ENCODE measurements at regions not wholly inside any gene's neighbourhood (a gene's known extent, or its start where the extent isn't known, plus 50 kb on each side); places are given as distances from the start of the nearest gene placed in this dataset.

GRCh38 chr15:35603856-35604255 is 57.9 kb upstream of the DPH6 start:
- intact Hi-C loops (cut with micrococcal nuclease) (no loop called here), dilution Hi-C loops (cut with HindIII; ENCODE audit: low sequenced_read_pairs, unreplicated experiment) (no loop called here), in situ Hi-C loops (cut with MboI; ENCODE audit: low sequenced_read_pairs) (no loop called here)
- H3K4me3 ChIP-seq (ENCODE audit: insufficient read depth, low read depth, low read length), result no peak overlapping the region
- H2AFZ ChIP-seq (replicated peaks; ENCODE audit: low read length, poor library complexity), result no peak overlapping the region
- POLR2A ChIA-PET (ENCODE audit: unreplicated experiment), result no interaction called here
- H3K9me1 ChIP-seq (ENCODE audit: insufficient read depth, low read length), result no peaks in the 10 kb centered on the region
- H2BK120ac ChIP-seq (ENCODE audit: low read depth, low read length), result no peak overlapping the region
- CTCF ChIA-PET, result interaction anchor here (0.6 to 0.9 kb wide), 2 partner anchors 19 to 69 kb away, joined by 3 read pairs; no protein-coding TSS in a partner anchor
- H3K56ac ChIP-seq (ENCODE audit: extremely low read depth, insufficient read depth, low read length), result no peak overlapping the region
- DNase-seq (no peak), ATAC-seq (ENCODE audit: low read depth) (no peak)
- H3K4me1 ChIP-seq (ENCODE audit: control insufficient read depth, insufficient read depth, low read length), result no peaks in the 10 kb centered on the region; the same call in 1 of the 2 replicates
- no peak overlapping the region for H2AK5ac ChIP-seq (ENCODE audit: low read depth, low read length)
- no peak overlapping the region for H4K8ac ChIP-seq (ENCODE audit: low read depth in 2 of 2, low read length in 2 of 2)
- H3K9me3 ChIP-seq (ENCODE audit: control insufficient read depth, insufficient read depth, low read length), result no peaks in the 10 kb centered on the region
- no peak overlapping the region for H3K14ac ChIP-seq (replicated peaks; ENCODE audit: low read depth, low read length)
- H4K5ac ChIP-seq (ENCODE audit: low read depth, low read length), result no peak overlapping the region
- H3K9ac ChIP-seq (ENCODE audit: low read depth, low read length), result no peak overlapping the region
- H4K91ac ChIP-seq (ENCODE audit: insufficient read depth, low read depth, low read length), result no peak overlapping the region
- H3K36me3 ChIP-seq (ENCODE audit: control insufficient read depth, insufficient read depth, low read length), result no peaks in the 10 kb centered on the region
- no peak overlapping the region for H2AK9ac ChIP-seq (replicated peaks; ENCODE audit: low read depth, low read length, poor library complexity)
- H3K4ac ChIP-seq (ENCODE audit: low read depth, low read length), result no peak overlapping the region
- no peaks in the 10 kb centered on the region for H4K20me1 ChIP-seq (ENCODE audit: insufficient read depth, low read length)
- no peaks in the 10 kb centered on the region for H3K27me3 ChIP-seq (ENCODE audit: control insufficient read depth, insufficient read depth, low read length)
- H2BK20ac ChIP-seq (ENCODE audit: low read depth, low read length), result no peak overlapping the region
- no peaks in the 10 kb centered on the region for H3K79me1 ChIP-seq (ENCODE audit: low read depth in 1 of 2, low read length in 2 of 2)
- no peak overlapping the region for H2BK15ac ChIP-seq (ENCODE audit: low read depth, low read length)
- no peak overlapping the region; the same call in 1 of the 2 replicates for H3K18ac ChIP-seq (ENCODE audit: low read depth, low read length)
- TF ChIP-seq BHLHE40 (IDR thresholded peaks at IDR 0.05; ENCODE audit: low read depth, low read length) (no peak), CTCF (conservative IDR thresholded peaks at IDR 0.05; ENCODE audit: low read depth, low read length) (no peak), ELK1 (IDR thresholded peaks at IDR 0.05; ENCODE audit: borderline replicate concordance, low read depth, low read length) (no peak), RCOR1 (IDR thresholded peaks at IDR 0.05; ENCODE audit: insufficient replicate concordance, low read length) (no peak), CHD1 (IDR thresholded peaks at IDR 0.05; ENCODE audit: low read depth, low read length) (no peak), SMC3 (IDR thresholded peaks at IDR 0.05; ENCODE audit: low read depth, low read length) (no peak), CEBPB (IDR thresholded peaks at IDR 0.05; ENCODE audit: low read depth, low read length) (no peak), FOS (IDR thresholded peaks at IDR 0.05; ENCODE audit: low read depth, low read length) (no peak)
- no peak overlapping the region for H3K4me2 ChIP-seq (ENCODE audit: low read depth, low read length)
- BruUV-seq (replicated peaks), result no TSS peak
- no peak overlapping the region for H3K27ac ChIP-seq (ENCODE audit: insufficient read depth, low read length)
- no peak overlapping the region; the same call in 1 of the 2 replicates for H3K23ac ChIP-seq (ENCODE audit: low read depth, low read length)
- no peak overlapping the region for H2BK5ac ChIP-seq (ENCODE audit: low read depth, low read length, poor library complexity, severe bottlenecking)

All from IMR-90 (cell line).